K562 (cell line): ENCODE measurements at regions not wholly inside any gene's neighbourhood (a gene's known extent, or its start where the extent isn't known, plus 50 kb on each side); places are given as distances from the start of the nearest gene placed in this dataset.

Experiments used
- ATAC-seq: fragments of 200-7000 bp; cut with Tn5 transposase; 3 replicates; pipeline ENCODE4 v1.9.1; 2020; ENCODE audit warnings: moderate library complexity
- BruUV-seq: library from RNA; stranded (reverse); fragments of 400-500 nt; replicated peaks from 2 replicates; lab custom pipeline; 2021; lab: Mats Ljungman, UMichigan
- CTCF ChIA-PET: fragments of 300-600 bp; formaldehyde crosslinking; extraction: SDS; loops from one replicate; lab custom pipeline; 2021; ENCODE audit warnings: low intra/inter-chr PET ratio; lab: Yijun Ruan, JAX
- POLR2A ChIA-PET: fragments of 300-600, 350-650 bp; sonication (Branson Sonifier 250); formaldehyde crosslinking; extraction: SDS; loops from one replicate; lab custom pipeline; 2021; ENCODE audit warnings: antibody characterized with exemption, inconsistent platforms; lab: Yijun Ruan, JAX
- DNase-seq, 4 experiments: peaks; one replicate each; pipeline versions ENCODE4 v3.0.0 to v3.0.0-alpha.2; 2011 to 2018; ENCODE audit warnings: low spot score in 3 of 4, mixed read lengths in 3 of 4; ENCODE audit errors: extremely low read depth in 1 of 4
- FAIRE-seq: peaks from 2 replicates; lab custom pipeline; 2011; peaks lifted over from hg19 to GRCh38; lab: Jason Lieb, UNC
- H2AFZ ChIP-seq: 2 replicates; pipeline ENCODE4 v1.6.0; 2011; ENCODE audit warnings: low read depth, low read length, control low read depth, inconsistent platforms
- H3K27ac ChIP-seq: fragments of 200-600 bp; 3 replicates; pipeline ENCODE4 v1.8.0; 2011; ENCODE audit warnings: low read depth, mild to moderate bottlenecking, control low read depth, inconsistent platforms, low read length, moderate library complexity, mixed read lengths; ENCODE audit errors: extremely low read depth
- H3K27me3 ChIP-seq, 2 experiments: fragments of 300-600 bp in 1 of 2; 2 replicates in 1 of 2; 3 replicates in 1 of 2; pipeline versions ENCODE4 v1.6.0 to v1.8.0; 2011; ENCODE audit warnings: inconsistent platforms in 2 of 2, low read length in 2 of 2, mild to moderate bottlenecking in 1 of 2, mixed read lengths in 1 of 2, moderate library complexity in 1 of 2; ENCODE audit not compliant: control insufficient read depth in 2 of 2, insufficient read depth in 2 of 2
- H3K36me3 ChIP-seq: fragments of 300-600 bp; 3 replicates; pipeline ENCODE4 v1.8.0; 2011; ENCODE audit warnings: mild to moderate bottlenecking, low read length, inconsistent platforms; ENCODE audit not compliant: control insufficient read depth, insufficient read depth
- H3K4me1 ChIP-seq, 2 experiments: fragments of 200-600 bp in 1 of 2; replicated peaks in 1 of 2; 2 replicates in 1 of 2; 3 replicates in 1 of 2; pipeline versions ENCODE4 v1.5.1 to v1.8.0; 2011; ENCODE audit warnings: inconsistent platforms in 2 of 2, low read length in 2 of 2, mild to moderate bottlenecking in 1 of 2, mixed read lengths in 1 of 2, moderate library complexity in 1 of 2; ENCODE audit not compliant: control insufficient read depth in 2 of 2, insufficient read depth in 2 of 2
- H3K4me2 ChIP-seq: 2 replicates; pipeline ENCODE4 v1.6.1; 2011; ENCODE audit warnings: low read length, control low read depth, inconsistent platforms, mixed read lengths; ENCODE audit not compliant: insufficient read depth
- H3K4me3 ChIP-seq: fragments of 200-600 bp; sonication (generic), shearing (Covaris generic); 2 replicates; pipeline ENCODE4 v1.5.1; 2016; ENCODE audit warnings: control low read depth, inconsistent platforms
- H3K79me2 ChIP-seq: fragments of 200-600 bp; 3 replicates; pipeline ENCODE4 v1.8.0; 2011; ENCODE audit warnings: low read length, inconsistent platforms; ENCODE audit not compliant: control insufficient read depth, insufficient read depth
- H3K9ac ChIP-seq, 2 experiments: 2 replicates each; pipeline versions ENCODE4 v1.6.0 to v1.6.1; 2011; ENCODE audit warnings: low read depth in 2 of 2, low read length in 2 of 2, control low read depth in 1 of 2, inconsistent platforms in 1 of 2, mild to moderate bottlenecking in 1 of 2, mixed read lengths in 1 of 2; ENCODE audit not compliant: insufficient read depth in 1 of 2
- H3K9me1 ChIP-seq: one replicate; pipeline ENCODE4 v1.6.0; 2011; ENCODE audit warnings: inconsistent platforms, mild to moderate bottlenecking, low read length, moderate library complexity; ENCODE audit not compliant: control insufficient read depth, insufficient read depth
- H3K9me3 ChIP-seq: replicated peaks from 2 replicates; pipeline ENCODE4 v1.5.1; 2011; ENCODE audit warnings: low read depth, low read length, inconsistent platforms; ENCODE audit not compliant: control insufficient read depth, insufficient read depth
- H4K20me1 ChIP-seq: replicated peaks from 2 replicates; pipeline ENCODE4 v1.6.1; 2011; ENCODE audit warnings: low read length, inconsistent platforms, mixed read lengths; ENCODE audit not compliant: control insufficient read depth, insufficient read depth
- CHD4 ChIP-seq: fragments of 200-600 bp; sonication (generic); IDR thresholded peaks from 3 replicates; pipeline ENCODE4 v1.6.1; 2012; ENCODE audit warnings: low read depth, mild to moderate bottlenecking, mixed read lengths, low read length, inconsistent platforms; ENCODE audit not compliant: insufficient read depth, insufficient replicate concordance, poor library complexity, severe bottlenecking
- FOXM1 ChIP-seq, 2 experiments: fragments of 450-650 bp in 1 of 2; sonication (generic) in 1 of 2; formaldehyde crosslinking in 1 of 2; IDR thresholded peaks; 2 replicates each; pipeline versions ENCODE4 v1.6.1 to v1.9.0; 2017 to 2022; ENCODE audit warnings: low read depth in 2 of 2, mild to moderate bottlenecking in 2 of 2, missing genetic modification reagents in 1 of 2, moderate library complexity in 1 of 2
- GMEB1 ChIP-seq: fragments of 250-450 bp; sonication (Bioruptor Pico); IDR thresholded peaks from 2 replicates; pipeline ENCODE4 v1.4.0; 2020; ENCODE audit warnings: mild to moderate bottlenecking
- HDAC6 ChIP-seq: IDR thresholded peaks from 2 replicates; pipeline ENCODE4 v1.6.1; 2012; ENCODE audit warnings: low read depth, mild to moderate bottlenecking, control low read depth, inconsistent platforms, low read length, moderate library complexity
- HMG20B ChIP-seq: fragments of 250-450 bp; sonication (Bioruptor Pico); IDR thresholded peaks from 2 replicates; pipeline ENCODE4 v1.5.0; 2021; ENCODE audit warnings: mild to moderate bottlenecking
- KDM2B ChIP-seq: fragments of 250-450 bp; sonication (Bioruptor Pico); IDR thresholded peaks from 2 replicates; pipeline ENCODE4 v1.8.0; 2021; ENCODE audit warnings: mild to moderate bottlenecking, moderate library complexity
- MBD2 ChIP-seq: sonication (generic); IDR thresholded peaks from 2 replicates; pipeline ENCODE4 v1.6.1; 2016; ENCODE audit warnings: low read depth, borderline replicate concordance
- PHF20 ChIP-seq: fragments of 450-650 bp; IDR thresholded peaks from 2 replicates; pipeline ENCODE4 v1.6.1; 2018; ENCODE audit not compliant: partially characterized antibody
- PML ChIP-seq: IDR thresholded peaks from 2 replicates; pipeline ENCODE4 v1.6.1; 2012; ENCODE audit warnings: low read length, inconsistent platforms
- SIRT6 ChIP-seq: IDR thresholded peaks from one replicate; pipeline ENCODE4 v1.6.1; 2012; ENCODE audit warnings: low read depth, mild to moderate bottlenecking, control low read depth, inconsistent platforms, low read length, moderate library complexity
- SRSF3 ChIP-seq: fragments of 200-400 bp; formaldehyde crosslinking; IDR thresholded peaks from 2 replicates; pipeline ENCODE4 v1.6.1; 2016; ENCODE audit warnings: mild to moderate bottlenecking, low read length, moderate library complexity; ENCODE audit not compliant: insufficient read depth
- TAL1 ChIP-seq: fragments of 450-650 bp; IDR thresholded peaks from 2 replicates; pipeline ENCODE4 v1.6.1; 2016; ENCODE audit warnings: mild to moderate bottlenecking
- ZNF518B ChIP-seq: fragments of 250-450 bp; sonication (Bioruptor Pico); IDR thresholded peaks from 2 replicates; pipeline ENCODE4 v1.5.0; 2021; ENCODE audit warnings: mild to moderate bottlenecking, moderate library complexity
- ZNF707 ChIP-seq: fragments of 250-450 bp; sonication (Bioruptor Pico); conservative IDR thresholded peaks from 2 replicates; pipeline ENCODE4 v1.8.0; 2022; ENCODE audit warnings: inconsistent platforms, mild to moderate bottlenecking, moderate library complexity
- WGBS: fragments of 100-300 bp; shearing (Covaris generic); methylation state at CpG from one replicate; pipeline ENCODE4 v1.1.6; 2016; ENCODE audit warnings: low coverage, mixed read lengths; ENCODE audit not compliant: insufficient coverage; ENCODE audit errors: missing lambda C conversion rate; 5-methylcytosine and 5-hydroxymethylcytosine counted together
- in situ Hi-C: fragments of 300-500 bp; cut with MboI; formaldehyde crosslinking; loops from 4 replicates; pipeline ENCODE4 v1.15.0; 2018; ENCODE audit warnings: inconsistent platforms, mixed read lengths
- intact Hi-C: fragments of 100-400 bp; cut with micrococcal nuclease; formaldehyde crosslinking; loops from 2 replicates; pipeline ENCODE4 v1.14.2; 2022
- TF ChIP-seq, protein P1 (sequence below), 2 experiments: fragments of 450-650 bp in 1 of 2; sonication (generic) in 1 of 2; formaldehyde crosslinking in 1 of 2; IDR thresholded peaks in 1 of 2; conservative IDR thresholded peaks in 1 of 2; 2 replicates each; pipeline versions ENCODE4 v1.6.1 to v1.8.1; 2016 to 2023; ENCODE audit warnings: mild to moderate bottlenecking in 2 of 2, moderate library complexity in 2 of 2, inconsistent platforms in 1 of 2, missing genetic modification reagents in 1 of 2

DNA sequence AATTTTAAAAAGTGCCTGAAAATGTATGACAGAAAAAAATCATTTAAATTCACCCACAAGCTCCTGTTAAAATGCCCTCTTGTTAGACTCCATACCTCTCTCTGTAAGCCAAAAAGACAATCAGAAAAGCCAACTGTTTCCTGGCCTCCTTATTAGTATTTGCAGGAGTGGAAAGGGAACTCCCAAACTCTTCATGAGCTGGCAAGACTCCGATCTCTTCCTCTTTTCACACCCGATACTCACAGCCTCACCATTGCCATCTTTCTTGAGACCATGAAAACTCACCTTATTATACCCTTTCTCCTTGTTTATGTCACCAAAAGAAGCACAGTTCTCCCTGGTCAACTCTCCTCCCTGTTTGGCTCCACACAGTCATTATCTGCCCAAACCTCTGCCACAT, 197.8 kb downstream of the DMAC1 start (continued):
- no peak for TF ChIP-seq GMEB1 (CRISPR knock-in tag)
- TF ChIP-seq SIRT6: no peak
- TF ChIP-seq PHF20: no peak
- no peak for TF ChIP-seq MBD2
- no peak for TF ChIP-seq CHD4

- Histone ChIP-seq H3K27me3 (no peaks in the 10 kb centered on the region), H4K20me1 (no peaks in the 10 kb centered on the region), H3K79me2 (no peaks in the 10 kb centered on the region), H3K4me2 (no peak overlapping the region), H3K9ac (no peak overlapping the region), H3K9me1 (no peaks in the 10 kb centered on the region), H3K36me3 (no peaks in the 10 kb centered on the region), H3K4me3 (no peak overlapping the region), H3K27ac (no peak overlapping the region), H3K9me3 (no peaks in the 10 kb centered on the region), H3K4me1 (no peaks in the 10 kb centered on the region), H2AFZ (no peak overlapping the region)
- 4% methylated on average over 10 of the region's 11 CpGs for WGBS
- no peak for ATAC-seq
- BruUV-seq: no TSS peak
- intact Hi-C loops: no loop called here
- in situ Hi-C loops: no loop called here
- no peak for DNase-seq
- POLR2A ChIA-PET: no interaction called here
- CTCF ChIA-PET: no interaction called here
- no peak for FAIRE-seq
- no peak for TF ChIP-seq PML
- TF ChIP-seq KDM2B (CRISPR knock-in tag): no peak
- TF ChIP-seq, protein P1, sequence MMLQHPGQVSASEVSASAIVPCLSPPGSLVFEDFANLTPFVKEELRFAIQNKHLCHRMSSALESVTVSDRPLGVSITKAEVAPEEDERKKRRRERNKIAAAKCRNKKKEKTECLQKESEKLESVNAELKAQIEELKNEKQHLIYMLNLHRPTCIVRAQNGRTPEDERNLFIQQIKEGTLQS (IDR thresholded peaks at IDR 0.05): no peak
- TF ChIP-seq, protein P1 (CRISPR knock-in tag; conservative IDR thresholded peaks at IDR 0.05): no peak
- no peak for TF ChIP-seq ZNF707 (CRISPR knock-in tag)
- TF ChIP-seq TAL1: no peak
- no peak for TF ChIP-seq ZNF518B (CRISPR knock-in tag)
- TF ChIP-seq SRSF3: no peak
- no peak for TF ChIP-seq HDAC6
- no peak for TF ChIP-seq HMG20B (CRISPR knock-in tag)
- no peak for TF ChIP-seq FOXM1 (IDR thresholded peaks at IDR 0.05; ENCODE audit: low read depth)
- no peak for TF ChIP-seq FOXM1 (CRISPR knock-in tag; IDR thresholded peaks at IDR 0.05; ENCODE audit: low read depth)
These were observed 201.9 kb downstream of the DMAC1 start for GRCh38 chr9:7597716-7598115.
